ENCODE measurements at regions not wholly inside any gene's neighbourhood (a gene's known extent, or its start where the extent isn't known, plus 50 kb on each side); places are given as distances from the start of the nearest gene placed in this dataset.

- TF ChIP-seq, protein P1, sequence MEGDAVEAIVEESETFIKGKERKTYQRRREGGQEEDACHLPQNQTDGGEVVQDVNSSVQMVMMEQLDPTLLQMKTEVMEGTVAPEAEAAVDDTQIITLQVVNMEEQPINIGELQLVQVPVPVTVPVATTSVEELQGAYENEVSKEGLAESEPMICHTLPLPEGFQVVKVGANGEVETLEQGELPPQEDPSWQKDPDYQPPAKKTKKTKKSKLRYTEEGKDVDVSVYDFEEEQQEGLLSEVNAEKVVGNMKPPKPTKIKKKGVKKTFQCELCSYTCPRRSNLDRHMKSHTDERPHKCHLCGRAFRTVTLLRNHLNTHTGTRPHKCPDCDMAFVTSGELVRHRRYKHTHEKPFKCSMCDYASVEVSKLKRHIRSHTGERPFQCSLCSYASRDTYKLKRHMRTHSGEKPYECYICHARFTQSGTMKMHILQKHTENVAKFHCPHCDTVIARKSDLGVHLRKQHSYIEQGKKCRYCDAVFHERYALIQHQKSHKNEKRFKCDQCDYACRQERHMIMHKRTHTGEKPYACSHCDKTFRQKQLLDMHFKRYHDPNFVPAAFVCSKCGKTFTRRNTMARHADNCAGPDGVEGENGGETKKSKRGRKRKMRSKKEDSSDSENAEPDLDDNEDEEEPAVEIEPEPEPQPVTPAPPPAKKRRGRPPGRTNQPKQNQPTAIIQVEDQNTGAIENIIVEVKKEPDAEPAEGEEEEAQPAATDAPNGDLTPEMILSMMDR (IDR thresholded peaks at IDR 0.05) = no peak
- TF ChIP-seq POLR2A (IDR thresholded peaks at IDR 0.05) = no peak
Observed at GRCh38 chr6:119587537-119587936, 238.0 kb upstream of the MAN1A1 start.
